ENCODE measurements at regions not wholly inside any gene's neighbourhood (a gene's known extent, or its start where the extent isn't known, plus 50 kb on each side); places are given as distances from the start of the nearest gene placed in this dataset.

DNA sequence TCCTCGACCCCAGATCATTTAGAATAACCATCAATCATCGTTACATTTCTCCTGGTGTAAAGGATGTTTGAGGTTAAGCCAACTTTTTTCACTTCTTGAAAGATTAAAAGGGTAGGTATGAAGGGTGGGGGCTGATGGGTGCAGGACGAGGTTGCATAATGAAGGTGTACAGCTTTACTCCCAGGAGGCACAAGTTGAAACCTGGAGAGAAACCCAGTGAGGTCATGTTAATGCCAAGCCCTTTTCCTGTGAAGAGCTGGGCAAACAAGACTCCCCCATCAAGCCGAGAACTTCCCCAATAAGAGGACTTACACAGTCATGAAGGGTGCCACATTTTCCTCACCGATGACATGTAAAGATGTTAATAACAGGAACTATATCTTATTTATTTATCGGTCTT is 84.3 kb downstream of the FZD10 start:
- Histone ChIP-seq H3K4ac (replicated peaks; ENCODE audit: insufficient read length, low read depth, low read length) (no peak overlapping the region), H4K20me1 (replicated peaks in 1 of 2; ENCODE audit: control insufficient read depth in 1 of 2, insufficient read depth in 2 of 2, low read length in 2 of 2) (peaks cover 0 to 4% of the 10 kb centered on the region in 2 experiments), H3K27ac (ENCODE audit: low read depth, low read length) (no peak overlapping the region), H3K18ac (ENCODE audit: extremely low read depth, low read length) (no peak overlapping the region), H3K14ac (ENCODE audit: insufficient read length) (no peak overlapping the region), H4K8ac (ENCODE audit: extremely low read depth, insufficient read depth, low read length) (no peak overlapping the region), H2BK20ac (ENCODE audit: low read length) (no peak overlapping the region), H3K9me3 (ENCODE audit: insufficient read depth in 2 of 2, low read depth in 1 of 2, low read length in 1 of 2) (peaks cover 0 to 3% of the 10 kb centered on the region in 2 experiments; a peak in 1 of 4 replicates), H2AFZ (ENCODE audit: low read length) (no peak overlapping the region), H3K4me2 (ENCODE audit: insufficient read depth in 1 of 2, low read depth in 2 of 2, low read length in 2 of 2) (no peak overlapping the region), H2BK5ac (ENCODE audit: low read depth, low read length) (no peak overlapping the region), H3K79me1 (ENCODE audit: low read depth, low read length) (no peaks in the 10 kb centered on the region), H3K23me2 (ENCODE audit: low read depth, low read length) (peaks cover 6% of the 10 kb centered on the region; the same call in 1 of the 2 replicates), H3K56ac (replicated peaks; ENCODE audit: insufficient read length, low read depth, low read length) (no peak overlapping the region), H3K9ac (replicated peaks in 1 of 4; ENCODE audit: extremely low read depth in 1 of 4, low read depth in 3 of 4, low read length in 3 of 4) (no peak overlapping the region), H4K5ac (ENCODE audit: insufficient read length, low read depth, low read length) (no peak overlapping the region), H4K91ac (replicated peaks; ENCODE audit: insufficient read length, low read length) (no peak overlapping the region), H3K23ac (ENCODE audit: insufficient read length) (no peak overlapping the region), H3K36me3 (ENCODE audit: control insufficient read depth in 2 of 4, insufficient read depth in 4 of 4, low read length in 3 of 4) (no peaks in the 10 kb centered on the region), H3K27me3 (replicated peaks in 1 of 4; ENCODE audit: control insufficient read depth in 3 of 4, extremely low read depth in 1 of 4, insufficient read depth in 3 of 4, low read length in 3 of 4) (peaks cover 0 to 2% (median under 1%) of the 10 kb centered on the region in 4 experiments; a peak in 2 of 7 replicates), H3K4me1 (replicated peaks in 1 of 4; ENCODE audit: control insufficient read depth in 3 of 4, insufficient read depth in 4 of 4, low read length in 3 of 4) (no peaks in the 10 kb centered on the region), H2BK15ac (ENCODE audit: low read length) (no peak overlapping the region), H2BK120ac (replicated peaks; ENCODE audit: low read depth, low read length) (no peak overlapping the region), H2AK5ac (ENCODE audit: low read depth, low read length) (no peak overlapping the region), H3K79me2 (ENCODE audit: control insufficient read depth in 1 of 2, insufficient read depth in 2 of 2, low read length in 2 of 2) (no peaks in the 10 kb centered on the region), H3K4me3 (ENCODE audit: extremely low read depth in 1 of 4, insufficient read depth in 2 of 4, low read depth in 3 of 4, low read length in 4 of 4) (no peak overlapping the region), H2BK12ac (ENCODE audit: low read depth, low read length) (no peak overlapping the region)
- FAIRE-seq (no peak), DNase-seq (ENCODE audit: low read depth in 1 of 2, low spot score in 2 of 2) (no peak)
- ChIA-PET CTCF (ENCODE audit: partially characterized antibody) (interaction anchor here (0.6 to 0.9 kb wide), 2 partner anchors 34 to 81 kb away, joined by 3 read pairs; no protein-coding TSS in a partner anchor), POLR2A (ENCODE audit: partially characterized antibody) (no interaction called here)
- WGBS, 2 experiments (ENCODE audit: extremely low coverage in 1 of 2, insufficient coverage in 1 of 2, insufficient read length in 1 of 2, insufficient replicate concordance in 2 of 2, low coverage in 1 of 2, low lambda C conversion rate in 2 of 2, missing lambda C conversion rate in 1 of 2): 89% methylated on average over 6 of the region's 6 CpGs; no CpG with 5 or more reads in 1 of the 2 experiments
- TF ChIP-seq TCF12 (IDR thresholded peaks at IDR 0.05; ENCODE audit: low read depth, low read length) (no peak), SUZ12 (IDR thresholded peaks at IDR 0.05; ENCODE audit: low read length) (no peak), SIX5 (IDR thresholded peaks at IDR 0.05; ENCODE audit: low read depth, low read length) (no peak), NRF1 (IDR thresholded peaks at IDR 0.05; ENCODE audit: low read depth, low read length) (no peak), JUN (IDR thresholded peaks at IDR 0.05; ENCODE audit: low read depth, low read length) (no peak), SIRT6 (IDR thresholded peaks at IDR 0.05; ENCODE audit: low read length) (no peak), CREB1 (IDR thresholded peaks at IDR 0.05) (no peak), TAF1 (IDR thresholded peaks at IDR 0.05; ENCODE audit: low read depth, low read length) (no peak), RBBP5 (IDR thresholded peaks at IDR 0.05; ENCODE audit: borderline replicate concordance, low read depth, low read length) (no peak), TEAD4 (IDR thresholded peaks at IDR 0.05; ENCODE audit: low read depth, low read length) (no peak), PHF8 (conservative IDR thresholded peaks at IDR 0.05; ENCODE audit: low read depth, low read length) (no peak)
- TF ChIP-seq, protein P1, sequence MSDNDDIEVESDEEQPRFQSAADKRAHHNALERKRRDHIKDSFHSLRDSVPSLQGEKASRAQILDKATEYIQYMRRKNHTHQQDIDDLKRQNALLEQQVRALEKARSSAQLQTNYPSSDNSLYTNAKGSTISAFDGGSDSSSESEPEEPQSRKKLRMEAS (IDR thresholded peaks at IDR 0.05): no peak
- TF ChIP-seq, protein P2, sequence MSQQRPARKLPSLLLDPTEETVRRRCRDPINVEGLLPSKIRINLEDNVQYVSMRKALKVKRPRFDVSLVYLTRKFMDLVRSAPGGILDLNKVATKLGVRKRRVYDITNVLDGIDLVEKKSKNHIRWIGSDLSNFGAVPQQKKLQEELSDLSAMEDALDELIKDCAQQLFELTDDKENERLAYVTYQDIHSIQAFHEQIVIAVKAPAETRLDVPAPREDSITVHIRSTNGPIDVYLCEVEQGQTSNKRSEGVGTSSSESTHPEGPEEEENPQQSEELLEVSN (IDR thresholded peaks at IDR 0.05): no peak
- TF ChIP-seq, protein P3, sequence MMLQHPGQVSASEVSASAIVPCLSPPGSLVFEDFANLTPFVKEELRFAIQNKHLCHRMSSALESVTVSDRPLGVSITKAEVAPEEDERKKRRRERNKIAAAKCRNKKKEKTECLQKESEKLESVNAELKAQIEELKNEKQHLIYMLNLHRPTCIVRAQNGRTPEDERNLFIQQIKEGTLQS (IDR thresholded peaks at IDR 0.05; ENCODE audit: insufficient read depth, low read depth, low read length): no peak

Measured in H1 (cell line).